IMR-90 (cell line): ENCODE measurements at regions not wholly inside any gene's neighbourhood (a gene's known extent, or its start where the extent isn't known, plus 50 kb on each side); places are given as distances from the start of the nearest gene placed in this dataset.
A peak's percentile ranks its signal among the peaks of the same experiment; 100 is the strongest.

Experiments used
- ATAC-seq: fragments of 200-7000 bp; cut with Tn5 transposase; 2 replicates; pipeline ENCODE4 v1.9.1; 2020; ENCODE audit warnings: low read depth, mild to moderate bottlenecking, moderate library complexity
- BruUV-seq: library from RNA; stranded (reverse); fragments of 400-500 nt; replicated peaks from 2 replicates; lab custom pipeline; 2021; lab: Mats Ljungman, UMichigan
- CTCF ChIA-PET: fragments of 300-600 bp; formaldehyde crosslinking; extraction: SDS; loops from one replicate; lab custom pipeline; 2021; ENCODE audit warnings: antibody characterized with exemption; lab: Yijun Ruan, JAX
- POLR2A ChIA-PET: fragments of 300-600 bp; sonication (Branson Sonifier 250); formaldehyde crosslinking; loops from one replicate; lab custom pipeline; 2022; ENCODE audit warnings: antibody characterized with exemption; ENCODE audit not compliant: unreplicated experiment; lab: Charles Lee
- DNase-seq: peaks from one replicate; pipeline ENCODE4 v3.0.0; 2013
- H2AFZ ChIP-seq: replicated peaks from 2 replicates; pipeline ENCODE3; 2013; ENCODE audit warnings: low read length, mild to moderate bottlenecking; ENCODE audit not compliant: poor library complexity
- H2AK5ac ChIP-seq: 2 replicates; pipeline ENCODE4 v1.6.1; 2013; ENCODE audit warnings: low read depth, low read length, inconsistent platforms
- H2AK9ac ChIP-seq: replicated peaks from 2 replicates; pipeline ENCODE3; 2013; ENCODE audit warnings: mild to moderate bottlenecking, low read depth, low read length, moderate library complexity; ENCODE audit not compliant: poor library complexity
- H2BK120ac ChIP-seq: 2 replicates; pipeline ENCODE4 v1.6.1; 2013; ENCODE audit warnings: low read depth, low read length, inconsistent platforms
- H2BK15ac ChIP-seq: 3 replicates; pipeline ENCODE4 v1.6.1; 2013; ENCODE audit warnings: low read depth, low read length, inconsistent platforms
- H2BK20ac ChIP-seq: 2 replicates; pipeline ENCODE4 v1.6.1; 2013; ENCODE audit warnings: low read depth, mild to moderate bottlenecking, inconsistent platforms, low read length, moderate library complexity
- H2BK5ac ChIP-seq: 2 replicates; pipeline ENCODE4 v1.6.1; 2013; ENCODE audit warnings: mild to moderate bottlenecking, low read depth, low read length, inconsistent platforms; ENCODE audit not compliant: poor library complexity, severe bottlenecking
- H3K14ac ChIP-seq: replicated peaks from 2 replicates; pipeline ENCODE4 v1.6.1; 2013; ENCODE audit warnings: low read depth, low read length, inconsistent platforms
- H3K18ac ChIP-seq: 2 replicates; pipeline ENCODE4 v1.6.1; 2013; ENCODE audit warnings: low read depth, low read length, control low read depth
- H3K23ac ChIP-seq: 2 replicates; pipeline ENCODE4 v1.6.1; 2013; ENCODE audit warnings: low read depth, low read length, inconsistent platforms
- H3K27ac ChIP-seq: 2 replicates; pipeline ENCODE4 v1.5.1; 2013; ENCODE audit warnings: mild to moderate bottlenecking, control low read depth, low read length; ENCODE audit not compliant: insufficient read depth
- H3K27me3 ChIP-seq: 2 replicates; pipeline ENCODE4 v1.6.1; 2013; ENCODE audit warnings: low read length; ENCODE audit not compliant: control insufficient read depth, insufficient read depth
- H3K36me3 ChIP-seq: 2 replicates; pipeline ENCODE4 v1.6.1; 2013; ENCODE audit warnings: low read length, mixed read lengths; ENCODE audit not compliant: control insufficient read depth, insufficient read depth
- H3K4ac ChIP-seq: 2 replicates; pipeline ENCODE4 v1.6.1; 2013; ENCODE audit warnings: low read depth, low read length, inconsistent platforms
- H3K4me1 ChIP-seq: 2 replicates; pipeline ENCODE4 v1.6.1; 2013; ENCODE audit warnings: low read length, mixed read lengths; ENCODE audit not compliant: control insufficient read depth, insufficient read depth
- H3K4me2 ChIP-seq: 2 replicates; pipeline ENCODE4 v1.6.1; 2013; ENCODE audit warnings: low read depth, mild to moderate bottlenecking, control low read depth, low read length, moderate library complexity
- H3K4me3 ChIP-seq: 2 replicates; pipeline ENCODE4 v1.5.1; 2013; ENCODE audit warnings: low read depth, mild to moderate bottlenecking, control low read depth, low read length, moderate library complexity; ENCODE audit not compliant: insufficient read depth
- H3K56ac ChIP-seq: 2 replicates; pipeline ENCODE4 v1.6.1; 2013; ENCODE audit warnings: low read length, inconsistent platforms; ENCODE audit not compliant: insufficient read depth; ENCODE audit errors: extremely low read depth
- H3K79me1 ChIP-seq, 2 experiments: 2 replicates each; pipeline ENCODE4 v1.6.1; 2013; ENCODE audit warnings: low read length in 2 of 2, inconsistent platforms in 1 of 2, low read depth in 1 of 2
- H3K9ac ChIP-seq: 2 replicates; pipeline ENCODE4 v1.6.1; 2013; ENCODE audit warnings: low read depth, low read length, control low read depth
- H3K9me1 ChIP-seq: 2 replicates; pipeline ENCODE4 v1.6.1; 2013; ENCODE audit warnings: low read length, inconsistent platforms; ENCODE audit not compliant: insufficient read depth
- H3K9me3 ChIP-seq: 2 replicates; pipeline ENCODE4 v1.6.1; 2013; ENCODE audit warnings: low read length; ENCODE audit not compliant: control insufficient read depth, insufficient read depth
- H4K20me1 ChIP-seq: 2 replicates; pipeline ENCODE4 v1.6.1; 2013; ENCODE audit warnings: low read length, inconsistent platforms; ENCODE audit not compliant: insufficient read depth
- H4K5ac ChIP-seq: 2 replicates; pipeline ENCODE4 v1.6.1; 2013; ENCODE audit warnings: mild to moderate bottlenecking, low read depth, low read length, control low read depth
- H4K8ac ChIP-seq, 2 experiments: 2 replicates each; pipeline ENCODE4 v1.6.1; 2013; ENCODE audit warnings: low read depth in 2 of 2, low read length in 2 of 2, control low read depth in 1 of 2, inconsistent platforms in 1 of 2
- H4K91ac ChIP-seq: 2 replicates; pipeline ENCODE4 v1.6.1; 2013; ENCODE audit warnings: low read depth, low read length, inconsistent platforms; ENCODE audit not compliant: insufficient read depth
- MAFK ChIP-seq: IDR thresholded peaks from 2 replicates; pipeline ENCODE4 v1.6.1; 2012; ENCODE audit warnings: low read depth, low read length, improper control_type of control experiment
- MAZ ChIP-seq: IDR thresholded peaks from 2 replicates; pipeline ENCODE4 v1.6.1; 2012; ENCODE audit warnings: low read depth, mild to moderate bottlenecking, low read length, improper control_type of control experiment, moderate library complexity, borderline replicate concordance
- WGBS, 2 experiments: methylation state at CpG; one replicate each; pipeline versions ENCODE4 v1.1.5 to v1.1.7; 2013; ENCODE audit warnings: missing lambda C conversion rate in 2 of 2; ENCODE audit not compliant: insufficient read length in 1 of 2; ENCODE audit errors: extremely low coverage in 2 of 2; 5-methylcytosine and 5-hydroxymethylcytosine counted together
- dilution Hi-C: fragments of 300-500 bp; cut with HindIII; formaldehyde crosslinking; loops from one replicate; pipeline ENCODE4 v1.14.3; 2018; ENCODE audit warnings: low sequenced_read_pairs; ENCODE audit not compliant: unreplicated experiment
- in situ Hi-C: fragments of 300-500 bp; cut with MboI; formaldehyde crosslinking; loops from 3 replicates; pipeline ENCODE4 v1.14.3; 2019; ENCODE audit warnings: low sequenced_read_pairs, inconsistent platforms, mixed read lengths
- intact Hi-C: fragments of 100-400 bp; cut with micrococcal nuclease; formaldehyde crosslinking; loops from 2 replicates; pipeline ENCODE4 v1.10.0; 2022

DNA sequence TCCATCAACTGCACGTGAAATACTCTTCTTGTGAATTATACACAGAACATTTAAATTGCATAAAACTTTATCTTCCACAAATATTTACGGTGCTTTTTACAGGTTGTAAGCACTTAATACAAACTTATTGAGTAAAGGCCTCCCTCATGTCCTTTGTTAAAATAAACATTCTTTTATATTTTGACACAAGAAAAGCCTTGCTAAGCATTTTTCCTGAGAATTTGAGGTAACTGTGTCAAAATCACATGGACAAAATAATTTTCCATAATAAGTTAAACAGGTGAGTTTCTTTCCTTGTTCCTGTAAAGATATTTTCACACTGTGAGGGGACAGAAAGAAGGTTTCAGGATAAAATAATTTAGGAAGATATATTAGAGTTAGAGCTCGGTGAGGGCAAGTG lies 1317.1 kb upstream of the ZEB2 start:
- no peak overlapping the region for H3K4ac ChIP-seq
- H3K36me3 ChIP-seq: no peaks in the 10 kb centered on the region
- H3K18ac ChIP-seq: no peak overlapping the region
- H3K9me1 ChIP-seq: no peaks in the 10 kb centered on the region
- no CpG with 5 or more reads among the region's 3 CpGs for WGBS, 2 experiments
- no peak overlapping the region for H3K56ac ChIP-seq
- H2AK5ac ChIP-seq: no peak overlapping the region
- H2BK20ac ChIP-seq: no peak overlapping the region
- in situ Hi-C loops (no loop called here), intact Hi-C loops (no loop called here), dilution Hi-C loops (no loop called here)
- no peaks in the 10 kb centered on the region for H3K9me3 ChIP-seq
- DNase-seq (no peak), ATAC-seq (no peak)
- ChIA-PET POLR2A (no interaction called here), CTCF (no interaction called here)
- H3K4me2 ChIP-seq: no peak overlapping the region
- no peak overlapping the region for H2AFZ ChIP-seq
- H2BK5ac ChIP-seq: no peak overlapping the region
- no peak overlapping the region for H3K27ac ChIP-seq
- no peak overlapping the region for H4K91ac ChIP-seq
- no peaks in the 10 kb centered on the region for H3K27me3 ChIP-seq
- H4K20me1 ChIP-seq: no peaks in the 10 kb centered on the region
- H3K4me3 ChIP-seq: no peak overlapping the region
- no peak overlapping the region for H2BK15ac ChIP-seq
- no peak overlapping the region for H3K23ac ChIP-seq
- no peaks in the 10 kb centered on the region for H3K79me1 ChIP-seq
- H3K9ac ChIP-seq: no peak overlapping the region
- H2AK9ac ChIP-seq: no peak overlapping the region
- H3K4me1 ChIP-seq: no peaks in the 10 kb centered on the region
- TF ChIP-seq MAFK (peak; percentile 57; the same call in 1 of the 2 replicates), MAZ (no peak)
- no peak overlapping the region for H4K8ac ChIP-seq
- H4K5ac ChIP-seq: no peak overlapping the region
- H2BK120ac ChIP-seq: no peak overlapping the region
- H3K14ac ChIP-seq: no peak overlapping the region
- BruUV-seq: no TSS peak
